Gastrocnemius medialis (tissue), 4 donors: ENCODE measurements at regions not wholly inside any gene's neighbourhood (a gene's known extent, or its start where the extent isn't known, plus 50 kb on each side); places are given as distances from the start of the nearest gene placed in this dataset.

Source experiments
- ATAC-seq, 2 donors: fragments of 150-250 bp; one replicate each; pipeline ENCODE4 v1.9.1; 2016
- DNase-seq, 2 donors: peaks; one replicate each; pipeline ENCODE4 v3.0.0-alpha.2; 2019
- H3K27ac ChIP-seq, 4 donors: fragments of 200-600 bp; sonication (generic); 1 replicate in 1 of 4; 2 replicates in 3 of 4; pipeline ENCODE4 v1.5.1; 2016 to 2018; ENCODE audit warnings: mild to moderate bottlenecking in 2 of 4, moderate library complexity in 1 of 4
- H3K27me3 ChIP-seq, 3 donors: fragments of 200-600 bp; sonication (generic) in 2 of 3; 1 replicate in 1 of 3; 2 replicates in 2 of 3; pipeline versions ENCODE4 v1.5.1 to v1.6.0; 2016 to 2019; ENCODE audit warnings: mild to moderate bottlenecking in 1 of 3, moderate library complexity in 1 of 3
- H3K36me3 ChIP-seq, 2 donors: fragments of 200-600 bp; sonication (generic) in 1 of 2; one replicate each; pipeline ENCODE4 v1.5.1; 2017 to 2018
- H3K4me1 ChIP-seq, 2 donors: fragments of 200-600 bp; sonication (generic) in 1 of 2; one replicate each; pipeline ENCODE4 v1.5.1; 2016 to 2017; ENCODE audit warnings: mild to moderate bottlenecking in 2 of 2
- H3K4me3 ChIP-seq, 4 donors: fragments of 200-600 bp; sonication (generic) in 3 of 4; 1 replicate in 1 of 4; 2 replicates in 3 of 4; pipeline ENCODE4 v1.5.1; 2016 to 2019; ENCODE audit warnings: mild to moderate bottlenecking in 2 of 4
- H3K9me3 ChIP-seq, 3 donors: fragments of 200-600 bp; sonication (generic) in 2 of 3; 1 replicate in 1 of 3; 2 replicates in 2 of 3; pipeline ENCODE4 v1.5.1; 2016 to 2019
- CTCF ChIP-seq, 5 experiments: fragments of 450-650 bp in 3 of 5; fragments of 200-600 bp in 2 of 5; sonication (generic) in 2 of 5; IDR thresholded peaks in 4 of 5; conservative IDR thresholded peaks in 1 of 5; 1 replicate in 4 of 5; 2 replicates in 1 of 5; pipeline ENCODE4 v1.5.1; 2016 to 2019; ENCODE audit warnings: antibody characterized with exemption in 5 of 5, mild to moderate bottlenecking in 3 of 5, moderate library complexity in 3 of 5
- POLR2A ChIP-seq, 2 donors: fragments of 450-650 bp; IDR thresholded peaks; one replicate each; pipeline ENCODE4 v1.6.1; 2017; ENCODE audit warnings: antibody characterized with exemption in 2 of 2, mild to moderate bottlenecking in 2 of 2, moderate library complexity in 2 of 2
- in situ Hi-C, 4 donors: fragments of 200-750 bp; cut with MboI; loops; one replicate each; pipeline versions ENCODE4 v1.15.0 to v1.8.0; 2017; ENCODE audit warnings: low sequenced_read_pairs in 4 of 4
- intact Hi-C: fragments of 100-400 bp; cut with DNase I; formaldehyde crosslinking; loops from one replicate; pipeline ENCODE4 v1.15.1; 2023; ENCODE audit warnings: low total_unique reads

- DNase-seq = no peak
- TF ChIP-seq POLR2A (IDR thresholded peaks at IDR 0.05) (no peak), CTCF (IDR thresholded peaks at IDR 0.05 in 4 of 5, conservative IDR thresholded peaks at IDR 0.05 in 1 of 5) (no peak)
- no peaks in the 10 kb centered on the region for H3K9me3 ChIP-seq
- in situ Hi-C loops = no loop called here
- no peak overlapping the region for H3K4me3 ChIP-seq
- no peaks in the 10 kb centered on the region for H3K4me1 ChIP-seq
- intact Hi-C loops = no loop called here
- no peak for ATAC-seq
- H3K27ac ChIP-seq = no peak overlapping the region
- no peaks in the 10 kb centered on the region for H3K36me3 ChIP-seq
- H3K27me3 ChIP-seq = no peaks in the 10 kb centered on the region
Observed at GRCh38 chr4:116598155-116598979, 487.0 kb downstream of the TRAM1L1 start.

GRCh38 chr4:116590648-116591047, 494.7 kb downstream of the TRAM1L1 start:
- Histone ChIP-seq H3K27ac (no peak overlapping the region), H3K4me1 (no peaks in the 10 kb centered on the region), H3K27me3 (no peaks in the 10 kb centered on the region), H3K9me3 (no peaks in the 10 kb centered on the region), H3K4me3 (no peak overlapping the region), H3K36me3 (no peaks in the 10 kb centered on the region)
- no peak for DNase-seq
- in situ Hi-C loops (no loop called here), intact Hi-C loops (no loop called here)
- ATAC-seq = no peak
- TF ChIP-seq POLR2A (IDR thresholded peaks at IDR 0.05) (no peak), CTCF (IDR thresholded peaks at IDR 0.05 in 4 of 5, conservative IDR thresholded peaks at IDR 0.05 in 1 of 5) (no peak)

GRCh38 chr4:116588783-116589182, 496.6 kb downstream of the TRAM1L1 start:
- no peak for ATAC-seq
- in situ Hi-C loops (no loop called here), intact Hi-C loops (no loop called here)
- TF ChIP-seq CTCF (IDR thresholded peaks at IDR 0.05 in 4 of 5, conservative IDR thresholded peaks at IDR 0.05 in 1 of 5) (no peak), POLR2A (IDR thresholded peaks at IDR 0.05) (no peak)
- DNase-seq = no peak
- H3K4me3 ChIP-seq = no peak overlapping the region
- H3K4me1 ChIP-seq = no peaks in the 10 kb centered on the region
- H3K9me3 ChIP-seq = no peaks in the 10 kb centered on the region
- no peaks in the 10 kb centered on the region for H3K36me3 ChIP-seq
- no peaks in the 10 kb centered on the region for H3K27me3 ChIP-seq
- no peak overlapping the region for H3K27ac ChIP-seq

- DNase-seq (no peak), ATAC-seq (no peak)
- in situ Hi-C loops (no loop called here), intact Hi-C loops (no loop called here)
- no peaks in the 10 kb centered on the region for H3K9me3 ChIP-seq
- no peak overlapping the region for H3K27ac ChIP-seq
- no peak for TF ChIP-seq CTCF (IDR thresholded peaks at IDR 0.05 in 4 of 5, conservative IDR thresholded peaks at IDR 0.05 in 1 of 5)
- no peak for TF ChIP-seq POLR2A (IDR thresholded peaks at IDR 0.05)
- no peak overlapping the region for H3K4me3 ChIP-seq
- no peaks in the 10 kb centered on the region for H3K27me3 ChIP-seq
- no peaks in the 10 kb centered on the region for H3K4me1 ChIP-seq
- no peaks in the 10 kb centered on the region for H3K36me3 ChIP-seq
Observed at GRCh38 chr4:116585246-116585645, 500.1 kb downstream of the TRAM1L1 start.

- intact Hi-C loops (no loop called here), in situ Hi-C loops (no loop called here)
- Histone ChIP-seq H3K9me3 (no peaks in the 10 kb centered on the region), H3K4me1 (no peaks in the 10 kb centered on the region), H3K4me3 (no peak overlapping the region), H3K36me3 (no peaks in the 10 kb centered on the region), H3K27me3 (no peaks in the 10 kb centered on the region), H3K27ac (no peak overlapping the region)
- ATAC-seq (no peak), DNase-seq (no peak)
- no peak for TF ChIP-seq CTCF (IDR thresholded peaks at IDR 0.05 in 4 of 5, conservative IDR thresholded peaks at IDR 0.05 in 1 of 5)
- TF ChIP-seq POLR2A (IDR thresholded peaks at IDR 0.05) = no peak
Observed at GRCh38 chr4:116577321-116577720, 508.1 kb downstream of the TRAM1L1 start.
